Loucy (cell line): ENCODE measurements at regions not wholly inside any gene's neighbourhood (a gene's known extent, or its start where the extent isn't known, plus 50 kb on each side); places are given as distances from the start of the nearest gene placed in this dataset.

ENCODE experiments used
- EZH2phosphoT487 ChIP-seq: fragments of 200-600 bp; IDR thresholded peaks from 2 replicates; pipeline ENCODE4 v1.6.1; 2018; ENCODE audit warnings: antibody characterized with exemption, mild to moderate bottlenecking, moderate library complexity, borderline replicate concordance
- TF ChIP-seq, protein P1 (sequence below): fragments of 200-600 bp; sonication (generic); conservative IDR thresholded peaks from 2 replicates; pipeline ENCODE4 v1.5.1; 2014; ENCODE audit warnings: mild to moderate bottlenecking, antibody characterized with exemption, low read length

DNA sequence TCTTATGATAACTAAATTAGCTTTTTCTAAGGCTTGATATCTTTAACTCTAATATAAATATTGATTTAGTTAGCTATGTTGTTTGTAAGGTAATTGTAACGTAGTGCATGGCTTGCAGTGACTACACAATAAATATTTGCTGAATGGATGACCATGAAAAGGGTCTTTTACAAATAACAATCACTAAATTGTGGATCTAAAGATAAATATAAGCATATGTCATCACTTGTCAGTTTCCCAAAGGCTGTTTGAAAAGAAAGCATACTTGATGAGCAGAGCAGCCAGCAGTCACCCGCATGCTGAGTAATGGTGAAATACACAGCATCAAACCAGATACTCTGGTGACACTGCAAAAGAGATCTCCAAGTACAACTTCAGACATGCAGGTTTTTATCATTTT is 92.5 kb upstream of the FMN2 start:
- TF ChIP-seq, protein P1, sequence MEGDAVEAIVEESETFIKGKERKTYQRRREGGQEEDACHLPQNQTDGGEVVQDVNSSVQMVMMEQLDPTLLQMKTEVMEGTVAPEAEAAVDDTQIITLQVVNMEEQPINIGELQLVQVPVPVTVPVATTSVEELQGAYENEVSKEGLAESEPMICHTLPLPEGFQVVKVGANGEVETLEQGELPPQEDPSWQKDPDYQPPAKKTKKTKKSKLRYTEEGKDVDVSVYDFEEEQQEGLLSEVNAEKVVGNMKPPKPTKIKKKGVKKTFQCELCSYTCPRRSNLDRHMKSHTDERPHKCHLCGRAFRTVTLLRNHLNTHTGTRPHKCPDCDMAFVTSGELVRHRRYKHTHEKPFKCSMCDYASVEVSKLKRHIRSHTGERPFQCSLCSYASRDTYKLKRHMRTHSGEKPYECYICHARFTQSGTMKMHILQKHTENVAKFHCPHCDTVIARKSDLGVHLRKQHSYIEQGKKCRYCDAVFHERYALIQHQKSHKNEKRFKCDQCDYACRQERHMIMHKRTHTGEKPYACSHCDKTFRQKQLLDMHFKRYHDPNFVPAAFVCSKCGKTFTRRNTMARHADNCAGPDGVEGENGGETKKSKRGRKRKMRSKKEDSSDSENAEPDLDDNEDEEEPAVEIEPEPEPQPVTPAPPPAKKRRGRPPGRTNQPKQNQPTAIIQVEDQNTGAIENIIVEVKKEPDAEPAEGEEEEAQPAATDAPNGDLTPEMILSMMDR, result no peak
- no peak for TF ChIP-seq EZH2phosphoT487
